ENCODE measurements at regions not wholly inside any gene's neighbourhood (a gene's known extent, or its start where the extent isn't known, plus 50 kb on each side); places are given as distances from the start of the nearest gene placed in this dataset.

GRCh38 chr6:150713487-150713886, 113.8 kb downstream of the PLEKHG1 start:
- no peak for DNase-seq

GRCh38 chr6:150713931-150714330, 114.2 kb downstream of the PLEKHG1 start:
- no peak for DNase-seq

DNA sequence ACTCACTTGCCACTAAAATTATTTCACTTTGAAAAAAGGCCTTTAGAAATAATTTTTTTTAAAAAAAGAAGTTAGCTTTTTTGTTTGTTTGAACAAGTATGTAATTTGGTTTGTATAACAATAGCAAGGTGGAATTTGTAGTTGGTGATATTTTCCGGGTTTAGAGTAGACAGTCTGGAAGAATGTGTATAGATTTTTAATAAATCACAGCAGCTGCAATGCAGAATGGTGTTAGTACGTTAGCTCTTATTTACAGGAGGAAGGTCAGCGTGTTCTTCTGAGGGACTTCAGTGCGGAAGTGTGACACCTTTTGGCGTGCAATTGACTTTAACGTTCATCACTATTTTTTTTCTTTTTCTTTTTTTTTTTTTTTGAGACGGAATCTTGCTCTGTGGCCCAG, 115.4 kb downstream of the PLEKHG1 start:
- DNase-seq: no peak

- no peak for DNase-seq
Measured at GRCh38 chr6:150717419-150717818, 117.7 kb downstream of the PLEKHG1 start.

- DNase-seq: no peak
Measured at GRCh38 chr6:150719099-150719766, 119.5 kb downstream of the PLEKHG1 start.

GRCh38 chr6:150719831-150720230, 120.1 kb downstream of the PLEKHG1 start:
- no peak for DNase-seq

GRCh38 chr6:150720774-150721233, 121.1 kb downstream of the PLEKHG1 start:
- DNase-seq: no peak

GRCh38 chr6:150721418-150722266, 122.0 kb downstream of the PLEKHG1 start:
- DNase-seq: no peak

DNA sequence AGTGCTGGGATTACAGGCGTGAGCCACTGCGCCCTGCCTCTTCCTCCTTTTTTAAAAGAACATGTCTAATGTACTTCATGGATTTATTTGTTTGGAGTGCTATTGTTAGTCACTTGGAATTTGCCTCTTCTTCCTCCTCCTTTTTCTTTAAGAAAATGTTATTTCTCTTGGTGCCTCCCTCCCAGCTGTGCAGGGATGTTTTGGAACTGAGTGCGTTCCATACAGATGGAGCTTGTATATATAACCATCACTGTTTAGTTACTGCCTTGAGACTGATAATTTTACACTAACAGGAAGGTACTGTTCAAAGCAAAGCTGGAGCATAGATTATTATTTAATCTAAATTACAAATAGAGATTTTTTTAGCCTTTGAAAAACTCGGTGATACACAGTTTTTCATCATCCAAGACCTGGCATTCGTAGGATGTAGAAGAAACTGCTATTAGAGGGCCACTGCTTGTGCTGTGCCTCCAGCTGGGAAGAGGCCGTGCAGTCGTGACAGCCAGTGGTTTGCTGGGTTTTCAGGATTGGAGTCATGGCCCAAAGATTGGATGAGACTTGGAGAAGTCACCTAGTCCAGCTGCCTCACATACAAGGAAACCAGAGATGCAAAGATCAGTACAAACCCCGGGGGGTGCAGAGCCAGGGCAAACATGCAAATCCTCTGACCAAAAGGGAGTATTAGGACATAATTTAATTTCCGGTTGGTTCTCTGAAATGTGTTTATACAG, 123.1 kb downstream of the PLEKHG1 start:
- DNase-seq: no peak

- no peak for DNase-seq
Measured at GRCh38 chr6:150723345-150723658, 123.6 kb downstream of the PLEKHG1 start.

- no peak for DNase-seq
Measured at GRCh38 chr6:150723857-150724256, 124.2 kb downstream of the PLEKHG1 start.

GRCh38 chr6:150725795-150726194, 126.1 kb downstream of the PLEKHG1 start:
- no peak for DNase-seq

DNA sequence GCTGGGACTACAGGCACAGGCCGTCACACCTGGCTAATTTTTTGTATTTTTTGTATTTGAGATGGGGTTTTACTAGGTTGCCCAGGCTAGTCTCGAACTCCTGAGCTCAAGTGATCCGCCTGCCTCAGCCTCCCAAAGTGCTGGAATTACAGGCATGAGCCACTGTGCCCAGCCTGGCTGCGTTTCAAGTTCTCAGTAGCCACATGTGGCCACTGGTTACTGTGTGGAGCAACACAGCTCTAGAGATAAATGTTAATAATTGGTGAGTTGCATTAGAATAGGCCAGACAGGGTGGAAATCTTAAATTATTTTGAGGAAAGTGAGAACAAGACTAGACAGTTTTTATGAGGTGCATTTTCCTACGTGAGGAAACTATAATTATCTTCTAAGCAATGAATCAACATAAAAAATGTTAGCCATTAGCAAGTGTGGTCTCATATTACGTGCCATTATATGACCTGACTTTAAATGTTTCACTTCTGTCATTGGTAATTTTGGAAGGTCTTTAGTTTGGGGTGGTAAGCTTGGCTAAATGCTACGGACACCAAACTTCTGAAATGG, 129.6 kb downstream of the PLEKHG1 start:
- DNase-seq: peak; percentile 18

GRCh38 chr6:150730801-150731457, 131.2 kb downstream of the PLEKHG1 start:
- no peak for DNase-seq

GRCh38 chr6:150732765-150733539, 132.6 kb upstream of the MTHFD1L start:
- no peak for DNase-seq

GRCh38 chr6:150733726-150734125, 131.8 kb upstream of the MTHFD1L start:
- DNase-seq: no peak

GRCh38 chr6:150734235-150734634, 131.3 kb upstream of the MTHFD1L start:
- DNase-seq: no peak

- DNase-seq: no peak
Measured at GRCh38 chr6:150735341-150735851, 130.1 kb upstream of the MTHFD1L start.

GRCh38 chr6:150738092-150738629, 127.3 kb upstream of the MTHFD1L start:
- DNase-seq: no peak

- DNase-seq: no peak
Measured at GRCh38 chr6:150739711-150740349, 125.7 kb upstream of the MTHFD1L start.

GRCh38 chr6:150740453-150740852, 125.0 kb upstream of the MTHFD1L start:
- DNase-seq: no peak

All from NCI-H69 (cell line).